ENCODE measurements at regions not wholly inside any gene's neighbourhood (a gene's known extent, or its start where the extent isn't known, plus 50 kb on each side); places are given as distances from the start of the nearest gene placed in this dataset.

DNA sequence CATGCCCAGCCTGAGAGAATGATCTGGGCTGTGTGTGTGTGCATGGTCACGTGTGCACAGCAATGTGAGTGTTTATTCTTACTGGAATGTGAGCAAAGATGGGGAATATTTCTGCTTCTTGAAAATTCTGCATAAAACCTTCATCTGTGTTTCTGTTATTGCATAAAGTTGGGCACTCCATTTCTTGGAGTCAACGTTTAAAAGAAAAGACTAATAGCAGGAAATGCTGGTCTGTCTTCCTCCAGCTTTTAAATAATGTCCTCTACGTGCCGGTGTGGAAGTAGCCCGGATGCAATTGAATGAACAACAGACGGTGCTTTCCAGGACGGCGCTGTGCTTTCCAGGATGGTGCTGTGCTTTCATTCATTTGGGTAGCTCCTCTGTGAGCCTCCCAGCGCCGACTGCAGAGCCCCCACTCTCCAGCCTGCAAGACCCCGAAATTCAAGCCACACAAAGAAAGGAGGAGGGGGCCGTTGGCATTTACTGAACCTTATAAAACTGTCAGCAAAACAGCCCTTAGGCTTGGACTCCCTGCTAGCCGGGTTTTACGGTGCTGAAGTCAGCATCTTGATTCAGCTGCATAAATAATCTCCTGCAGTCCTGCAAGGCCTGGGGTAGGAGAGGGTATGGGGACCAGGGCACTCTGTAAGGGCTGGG is 158.2 kb upstream of the PRKCQ start:
- no peak overlapping the region for H3K27ac ChIP-seq (ENCODE audit: insufficient read length, low read depth, low read length)
- H3K79me1 ChIP-seq (ENCODE audit: insufficient read depth, low read depth, low read length, poor library complexity, severe bottlenecking) = no peaks in the 10 kb centered on the region
- H3K9me3 Mint-ChIP-seq = no peaks in the 10 kb centered on the region
- H3K4ac ChIP-seq (ENCODE audit: low read depth, low read length) = no peak overlapping the region
- no peak overlapping the region for H2AFZ ChIP-seq (ENCODE audit: low read length)
- TF ChIP-seq, protein P1, sequence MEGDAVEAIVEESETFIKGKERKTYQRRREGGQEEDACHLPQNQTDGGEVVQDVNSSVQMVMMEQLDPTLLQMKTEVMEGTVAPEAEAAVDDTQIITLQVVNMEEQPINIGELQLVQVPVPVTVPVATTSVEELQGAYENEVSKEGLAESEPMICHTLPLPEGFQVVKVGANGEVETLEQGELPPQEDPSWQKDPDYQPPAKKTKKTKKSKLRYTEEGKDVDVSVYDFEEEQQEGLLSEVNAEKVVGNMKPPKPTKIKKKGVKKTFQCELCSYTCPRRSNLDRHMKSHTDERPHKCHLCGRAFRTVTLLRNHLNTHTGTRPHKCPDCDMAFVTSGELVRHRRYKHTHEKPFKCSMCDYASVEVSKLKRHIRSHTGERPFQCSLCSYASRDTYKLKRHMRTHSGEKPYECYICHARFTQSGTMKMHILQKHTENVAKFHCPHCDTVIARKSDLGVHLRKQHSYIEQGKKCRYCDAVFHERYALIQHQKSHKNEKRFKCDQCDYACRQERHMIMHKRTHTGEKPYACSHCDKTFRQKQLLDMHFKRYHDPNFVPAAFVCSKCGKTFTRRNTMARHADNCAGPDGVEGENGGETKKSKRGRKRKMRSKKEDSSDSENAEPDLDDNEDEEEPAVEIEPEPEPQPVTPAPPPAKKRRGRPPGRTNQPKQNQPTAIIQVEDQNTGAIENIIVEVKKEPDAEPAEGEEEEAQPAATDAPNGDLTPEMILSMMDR (conservative IDR thresholded peaks at IDR 0.05) = no peak
- no peak overlapping the region for H3T11ph ChIP-seq (ENCODE audit: low read length)
- no peak overlapping the region for H3K9ac ChIP-seq (ENCODE audit: extremely low read depth, insufficient read length, low read length)
- no peaks in the 10 kb centered on the region for H3K9me3 ChIP-seq (ENCODE audit: control insufficient read depth, low read depth, low read length)
- WGBS (ENCODE audit: extremely low coverage, insufficient read length, low lambda C conversion rate) = no CpG with 5 or more reads among the region's 14 CpGs
- H2BK120ac ChIP-seq (ENCODE audit: low read depth, low read length, poor library complexity, severe bottlenecking) = no peak overlapping the region
- no peak overlapping the region for H2AK5ac ChIP-seq (ENCODE audit: insufficient read length, low read length)
- H4K5ac ChIP-seq (ENCODE audit: insufficient read length, low read depth, low read length) = no peak overlapping the region
- peak overlapping the region in 2 of 3 experiments; percentile 54 to 85; a peak in 3 of 7 replicates for H3K27ac Mint-ChIP-seq
- no peak overlapping the region for H4K91ac ChIP-seq (ENCODE audit: insufficient read length, low read depth, low read length)
- peaks cover 40 to 42% of the 10 kb centered on the region in 2 experiments for H3K4me1 Mint-ChIP-seq
- peak overlapping the region; percentile 13 for H3K4me2 ChIP-seq (ENCODE audit: insufficient read depth, insufficient read length, low read length)
- no peak overlapping the region for H2BK20ac ChIP-seq (ENCODE audit: low read depth, low read length, poor library complexity, severe bottlenecking)
- no peaks in the 10 kb centered on the region for H4K20me1 ChIP-seq (ENCODE audit: control insufficient read depth, insufficient read depth, insufficient read length)
- H3K4me3 Mint-ChIP-seq = no peak overlapping the region
- no peaks in the 10 kb centered on the region for H3K23me2 ChIP-seq (ENCODE audit: insufficient read length, low read depth, low read length, poor library complexity, severe bottlenecking)
- H3K79me2 ChIP-seq (ENCODE audit: insufficient read depth, low read length) = no peaks in the 10 kb centered on the region
- H3K27me3 Mint-ChIP-seq (ENCODE audit: low read depth) = peaks cover 3% of the 10 kb centered on the region
- no peaks in the 10 kb centered on the region for H3K27me3 ChIP-seq (ENCODE audit: insufficient read depth, low read length)
- no peak overlapping the region for H3K23ac ChIP-seq (ENCODE audit: insufficient read length, low read depth, low read length)
- no peak overlapping the region for H4K8ac ChIP-seq (replicated peaks; ENCODE audit: insufficient read length, low read depth, low read length)
- H2BK12ac ChIP-seq (ENCODE audit: insufficient read length, low read depth, low read length) = no peak overlapping the region
- no peak overlapping the region for H3K56ac ChIP-seq (ENCODE audit: insufficient read length, low read depth, low read length)
- no peaks in the 10 kb centered on the region for H3K36me3 Mint-ChIP-seq (ENCODE audit: insufficient read depth in 1 of 3, low read depth in 3 of 3)
- no peak overlapping the region for H2BK5ac ChIP-seq (ENCODE audit: insufficient read length, low read length)
- H3K14ac ChIP-seq (ENCODE audit: insufficient read depth, low read length) = no peak overlapping the region; the same call in 1 of the 2 replicates
- DNase-seq = no peak
- peaks cover 19% of the 10 kb centered on the region; the same call in 1 of the 2 replicates for H3K4me1 ChIP-seq (ENCODE audit: insufficient read depth, low read length)
- no peak overlapping the region for H3K18ac ChIP-seq (ENCODE audit: insufficient read length, low read depth, low read length)
- no peak overlapping the region for H2BK15ac ChIP-seq (ENCODE audit: low read depth, low read length)

Data from H9 (cell line).